ENCODE measurements at regions not wholly inside any gene's neighbourhood (a gene's known extent, or its start where the extent isn't known, plus 50 kb on each side); places are given as distances from the start of the nearest gene placed in this dataset.

DNA sequence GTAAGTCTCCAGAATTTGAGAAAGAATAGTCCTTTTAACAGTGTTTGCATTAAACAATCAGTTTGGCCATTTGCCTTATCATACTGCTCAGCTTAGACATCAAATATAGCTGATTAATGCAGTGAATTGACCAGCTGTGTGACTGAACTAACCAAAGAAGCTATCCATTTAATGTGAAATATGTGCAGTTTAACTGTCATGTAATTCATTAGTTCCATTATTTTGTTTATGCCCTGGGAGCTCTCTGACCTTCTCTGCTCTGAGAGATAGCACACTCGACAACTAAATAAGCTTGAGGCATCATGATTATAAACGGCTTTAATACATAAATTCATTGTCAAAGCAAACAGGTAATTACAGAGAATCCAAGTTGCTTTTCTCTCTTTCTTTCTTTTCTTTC is 324.3 kb upstream of the PCDH7 start:
- POLR2A ChIA-PET, result no interaction called here
- H3K4me2 ChIP-seq (replicated peaks; ENCODE audit: low read depth, low read length, poor library complexity, severe bottlenecking), result no peak overlapping the region
- H4K20me1 ChIP-seq (ENCODE audit: control insufficient read depth, insufficient read depth, low read length, poor library complexity, severe bottlenecking), result no peaks in the 10 kb centered on the region
- H3K9me3 Mint-ChIP-seq (ENCODE audit: insufficient read depth), result peaks cover 9% of the 10 kb centered on the region
- no peaks in the 10 kb centered on the region for H3K4me1 Mint-ChIP-seq
- H3K27ac ChIP-seq (ENCODE audit: low read length in 2 of 2), result no peak overlapping the region
- WGBS (ENCODE audit: insufficient coverage), result 83% methylated on average over 1 of the region's 2 CpGs
- no peak overlapping the region for H3K4me3 Mint-ChIP-seq
- no peaks in the 10 kb centered on the region for H3K27me3 ChIP-seq (replicated peaks in 1 of 4; ENCODE audit: control extremely low read depth in 1 of 4, control insufficient read depth in 3 of 4, insufficient read depth in 4 of 4, low read length in 3 of 4)
- no peaks in the 10 kb centered on the region for H3K4me1 ChIP-seq (ENCODE audit: control insufficient read depth in 2 of 2, insufficient read depth in 2 of 2, low read length in 2 of 2)
- TF ChIP-seq EZH2 (IDR thresholded peaks at IDR 0.05; ENCODE audit: borderline replicate concordance, insufficient read depth, low read depth, low read length, poor library complexity, severe bottlenecking), result no peak
- TF ChIP-seq, protein P1, sequence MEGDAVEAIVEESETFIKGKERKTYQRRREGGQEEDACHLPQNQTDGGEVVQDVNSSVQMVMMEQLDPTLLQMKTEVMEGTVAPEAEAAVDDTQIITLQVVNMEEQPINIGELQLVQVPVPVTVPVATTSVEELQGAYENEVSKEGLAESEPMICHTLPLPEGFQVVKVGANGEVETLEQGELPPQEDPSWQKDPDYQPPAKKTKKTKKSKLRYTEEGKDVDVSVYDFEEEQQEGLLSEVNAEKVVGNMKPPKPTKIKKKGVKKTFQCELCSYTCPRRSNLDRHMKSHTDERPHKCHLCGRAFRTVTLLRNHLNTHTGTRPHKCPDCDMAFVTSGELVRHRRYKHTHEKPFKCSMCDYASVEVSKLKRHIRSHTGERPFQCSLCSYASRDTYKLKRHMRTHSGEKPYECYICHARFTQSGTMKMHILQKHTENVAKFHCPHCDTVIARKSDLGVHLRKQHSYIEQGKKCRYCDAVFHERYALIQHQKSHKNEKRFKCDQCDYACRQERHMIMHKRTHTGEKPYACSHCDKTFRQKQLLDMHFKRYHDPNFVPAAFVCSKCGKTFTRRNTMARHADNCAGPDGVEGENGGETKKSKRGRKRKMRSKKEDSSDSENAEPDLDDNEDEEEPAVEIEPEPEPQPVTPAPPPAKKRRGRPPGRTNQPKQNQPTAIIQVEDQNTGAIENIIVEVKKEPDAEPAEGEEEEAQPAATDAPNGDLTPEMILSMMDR (IDR thresholded peaks at IDR 0.05), result no peak
- H3K9ac ChIP-seq (ENCODE audit: low read length), result no peak overlapping the region
- ATAC-seq (ENCODE audit: low read depth) (no peak), DNase-seq (no peak)
- H3K27ac Mint-ChIP-seq, result no peak overlapping the region
- no peaks in the 10 kb centered on the region for H3K36me3 ChIP-seq (replicated peaks in 1 of 2; ENCODE audit: control extremely low read depth in 1 of 2, control insufficient read depth in 1 of 2, extremely low read depth in 1 of 2, insufficient read depth in 2 of 2, low read length in 1 of 2)
- H3K27me3 Mint-ChIP-seq, result no peaks in the 10 kb centered on the region
- H3K9me3 ChIP-seq (ENCODE audit: control extremely low read depth in 1 of 3, control insufficient read depth in 2 of 3, insufficient read depth in 1 of 3, low read length in 2 of 3), result peaks cover 0 to 3% (median 0%) of the 10 kb centered on the region in 3 donors
- intact Hi-C loops (cut with micrococcal nuclease), result no loop called here
- CTCF ChIA-PET, result no interaction called here
- H3K4me3 ChIP-seq (ENCODE audit: control extremely low read depth in 1 of 5, extremely low read depth in 1 of 5, insufficient read depth in 1 of 5, low read depth in 2 of 5, low read length in 4 of 5), result no peak overlapping the region
- no peak overlapping the region for H2AFZ ChIP-seq (ENCODE audit: insufficient read depth, low read depth, low read length, poor library complexity, severe bottlenecking)
- H3K79me2 ChIP-seq (ENCODE audit: control insufficient read depth, insufficient read depth, low read length), result no peaks in the 10 kb centered on the region

DNA sequence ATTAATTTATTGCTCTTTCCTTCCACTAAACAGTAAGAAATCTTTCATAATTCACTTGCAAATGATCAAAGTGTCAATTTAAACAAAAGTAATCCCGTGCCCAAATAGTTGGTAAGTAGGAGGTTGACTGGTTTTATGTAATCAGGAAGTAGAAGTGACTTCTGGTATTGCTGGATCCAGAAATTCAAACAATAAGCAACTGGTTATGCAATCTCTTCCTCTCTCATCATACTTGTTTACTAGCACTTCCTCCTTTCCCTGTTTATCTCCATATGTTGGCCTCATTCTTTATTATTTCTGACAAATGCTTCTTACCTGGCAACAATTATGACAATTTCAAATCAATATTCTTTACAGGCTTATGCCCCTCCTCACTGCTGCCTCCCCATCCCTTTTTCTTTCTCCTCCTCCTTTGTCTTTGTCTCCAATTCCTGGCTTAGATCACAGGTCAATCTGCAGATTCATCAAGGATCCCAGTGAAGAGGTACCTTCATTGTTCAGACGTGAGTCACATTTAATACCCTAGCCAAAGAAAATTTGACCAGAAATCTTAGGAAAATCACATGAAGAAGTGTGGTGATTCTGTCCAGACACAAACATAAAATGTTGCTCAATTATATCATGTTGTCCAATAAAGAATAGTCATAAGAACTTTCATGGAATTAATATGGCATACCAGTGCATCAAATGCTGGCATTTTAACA is 323.2 kb upstream of the PCDH7 start:
- no peak overlapping the region for H3K4me3 ChIP-seq (ENCODE audit: control extremely low read depth in 1 of 5, extremely low read depth in 1 of 5, insufficient read depth in 1 of 5, low read depth in 2 of 5, low read length in 4 of 5)
- H2AFZ ChIP-seq (ENCODE audit: insufficient read depth, low read depth, low read length, poor library complexity, severe bottlenecking), result no peak overlapping the region
- H3K4me3 Mint-ChIP-seq, result no peak overlapping the region

More for the DNA sequence above, 323.2 kb upstream of the PCDH7 start:
- intact Hi-C loops (cut with micrococcal nuclease), result no loop called here
- DNase-seq (no peak), ATAC-seq (ENCODE audit: low read depth) (no peak)
- no peaks in the 10 kb centered on the region for H3K4me1 Mint-ChIP-seq
- no peaks in the 10 kb centered on the region for H3K27me3 Mint-ChIP-seq
- H3K79me2 ChIP-seq (ENCODE audit: control insufficient read depth, insufficient read depth, low read length), result no peaks in the 10 kb centered on the region
- TF ChIP-seq, protein P1 (IDR thresholded peaks at IDR 0.05), result no peak
- TF ChIP-seq EZH2 (IDR thresholded peaks at IDR 0.05; ENCODE audit: borderline replicate concordance, insufficient read depth, low read depth, low read length, poor library complexity, severe bottlenecking), result no peak
- ChIA-PET POLR2A (no interaction called here), CTCF (no interaction called here)
- no peak overlapping the region for H3K9ac ChIP-seq (ENCODE audit: low read length)
- peaks cover 0 to 3% (median 0%) of the 10 kb centered on the region in 3 donors for H3K9me3 ChIP-seq (ENCODE audit: control extremely low read depth in 1 of 3, control insufficient read depth in 2 of 3, insufficient read depth in 1 of 3, low read length in 2 of 3)
- H4K20me1 ChIP-seq (ENCODE audit: control insufficient read depth, insufficient read depth, low read length, poor library complexity, severe bottlenecking), result no peaks in the 10 kb centered on the region
- H3K9me3 Mint-ChIP-seq (ENCODE audit: insufficient read depth), result peaks cover 7% of the 10 kb centered on the region
- H3K27ac Mint-ChIP-seq, result no peak overlapping the region
- H3K27ac ChIP-seq (ENCODE audit: low read length in 2 of 2), result no peak overlapping the region
- H3K4me2 ChIP-seq (replicated peaks; ENCODE audit: low read depth, low read length, poor library complexity, severe bottlenecking), result no peak overlapping the region
- whole genome bisulfite sequencing (ENCODE audit: insufficient coverage), result no CpG with 5 or more reads among the region's 2 CpGs
- H3K4me1 ChIP-seq (ENCODE audit: control insufficient read depth in 2 of 2, insufficient read depth in 2 of 2, low read length in 2 of 2), result no peaks in the 10 kb centered on the region
- H3K27me3 ChIP-seq (replicated peaks in 1 of 4; ENCODE audit: control extremely low read depth in 1 of 4, control insufficient read depth in 3 of 4, insufficient read depth in 4 of 4, low read length in 3 of 4), result no peaks in the 10 kb centered on the region
- no peaks in the 10 kb centered on the region for H3K36me3 ChIP-seq (replicated peaks in 1 of 2; ENCODE audit: control extremely low read depth in 1 of 2, control insufficient read depth in 1 of 2, extremely low read depth in 1 of 2, insufficient read depth in 2 of 2, low read length in 1 of 2)

Measured in B cell (primary cell).